ENCODE measurements at regions not wholly inside any gene's neighbourhood (a gene's known extent, or its start where the extent isn't known, plus 50 kb on each side); places are given as distances from the start of the nearest gene placed in this dataset.

DNA sequence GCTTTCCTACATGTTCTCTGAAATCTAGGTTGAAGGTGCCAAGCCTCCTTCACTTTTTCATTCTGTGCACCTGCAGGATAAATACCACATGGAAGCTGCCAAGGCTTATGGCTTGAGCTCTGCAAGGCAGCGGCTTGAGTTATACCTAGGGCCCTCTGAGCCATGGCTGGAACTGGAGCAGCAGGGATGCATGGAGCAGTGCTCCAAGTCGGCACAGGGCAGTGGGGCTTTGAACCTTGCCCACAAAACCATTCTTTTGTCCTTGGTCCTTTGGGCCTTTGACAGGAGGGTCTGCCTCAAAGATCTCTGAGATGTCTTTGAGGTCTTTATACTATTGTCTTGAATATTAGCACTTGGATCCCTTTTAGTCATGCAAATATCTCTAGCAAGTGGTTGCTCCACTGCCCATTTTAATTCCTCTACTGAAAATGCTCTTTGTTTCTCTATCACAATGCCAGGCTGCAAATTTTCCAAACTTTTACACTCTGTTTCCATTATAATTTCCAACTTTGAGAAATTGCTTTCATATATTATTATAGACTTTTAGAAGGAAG lies 536.2 kb upstream of the KLHL4 start:
- TF ChIP-seq CTCF (IDR thresholded peaks at IDR 0.05) = no peak
- no peak for TF ChIP-seq EP300 (IDR thresholded peaks at IDR 0.05)
